ENCODE measurements at regions not wholly inside any gene's neighbourhood (a gene's known extent, or its start where the extent isn't known, plus 50 kb on each side); places are given as distances from the start of the nearest gene placed in this dataset.

DNA sequence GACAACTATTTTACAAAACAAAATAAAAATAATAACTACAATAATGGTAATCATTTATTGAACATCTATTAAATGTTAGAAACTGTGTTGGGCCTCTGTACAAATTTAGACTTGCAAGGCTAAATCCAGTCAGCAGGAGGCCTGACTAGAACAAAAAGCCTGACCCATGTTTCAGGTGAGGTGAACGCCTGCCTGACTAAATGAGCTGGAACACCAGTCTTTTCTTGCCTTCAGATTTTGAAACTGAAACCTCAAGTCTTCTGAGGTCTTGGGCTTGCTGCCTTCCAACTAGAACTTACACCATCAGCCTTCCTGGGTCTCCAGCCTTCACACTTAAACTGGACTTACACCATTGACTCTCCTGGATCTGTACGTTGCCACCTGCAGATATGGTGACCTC lies 706.9 kb downstream of the TBL1XR1 start:
- in situ Hi-C loops (cut with MboI; ENCODE audit: low pct_unique_long_range_greater_than_20kb, low sequenced_read_pairs, unreplicated experiment): no loop called here
- no peak for DNase-seq (ENCODE audit: low spot score)
- no peak for TF ChIP-seq CTCF (IDR thresholded peaks at IDR 0.05; ENCODE audit: extremely low read depth, insufficient read depth, missing control alignments)

DNA sequence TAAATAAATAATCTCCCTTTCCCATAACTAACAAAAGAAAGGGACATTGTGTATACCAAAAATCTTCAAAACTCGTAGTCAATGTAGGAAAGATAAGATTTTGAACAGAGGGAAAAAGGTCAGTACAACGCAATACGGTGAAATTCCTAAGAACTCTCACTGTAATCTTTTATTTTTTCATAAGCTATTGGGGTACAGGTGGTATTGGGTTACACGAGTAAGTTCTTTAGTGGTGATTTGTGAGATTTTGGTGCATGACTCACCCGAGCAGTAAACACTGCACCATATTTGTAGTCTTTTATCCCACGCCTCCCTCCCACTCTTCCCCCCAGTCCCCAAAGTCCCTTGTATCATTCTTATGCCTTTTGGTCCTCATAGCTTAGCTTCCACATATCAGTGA lies 718.0 kb downstream of the TBL1XR1 start:
- in situ Hi-C loops (cut with MboI; ENCODE audit: low pct_unique_long_range_greater_than_20kb, low sequenced_read_pairs, unreplicated experiment): no loop called here
- DNase-seq (ENCODE audit: low spot score): no peak
- TF ChIP-seq CTCF (IDR thresholded peaks at IDR 0.05; ENCODE audit: extremely low read depth, insufficient read depth, missing control alignments): no peak

GRCh38 chr3:176469694-176470205 lies 727.5 kb downstream of the TBL1XR1 start:
- DNase-seq (ENCODE audit: low spot score): no peak
- TF ChIP-seq CTCF (IDR thresholded peaks at IDR 0.05; ENCODE audit: extremely low read depth, insufficient read depth, missing control alignments): no peak
- in situ Hi-C loops (cut with MboI; ENCODE audit: low pct_unique_long_range_greater_than_20kb, low sequenced_read_pairs, unreplicated experiment): no loop called here

DNA sequence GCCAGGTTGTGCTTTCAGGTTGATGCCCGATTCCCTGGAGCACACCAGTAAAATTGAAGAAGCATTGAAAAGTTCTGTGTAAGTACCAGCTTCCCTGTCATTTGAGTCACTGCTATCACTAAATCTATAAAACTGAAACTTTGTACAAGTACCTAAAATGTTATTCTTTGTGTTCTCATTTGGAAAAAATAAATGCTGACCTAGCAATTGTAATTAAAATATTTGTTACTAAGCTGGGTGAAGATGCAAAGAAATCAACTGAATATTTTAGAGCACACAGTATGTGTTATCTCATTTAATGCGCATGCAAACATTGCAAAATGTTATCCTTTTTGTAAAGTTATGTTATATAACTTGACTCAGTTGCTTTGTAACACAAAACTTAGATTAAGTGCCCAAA lies 733.7 kb downstream of the TBL1XR1 start:
- in situ Hi-C loops (cut with MboI; ENCODE audit: low pct_unique_long_range_greater_than_20kb, low sequenced_read_pairs, unreplicated experiment): no loop called here
- no peak for TF ChIP-seq CTCF (IDR thresholded peaks at IDR 0.05; ENCODE audit: extremely low read depth, insufficient read depth, missing control alignments)
- DNase-seq (ENCODE audit: low spot score): no peak

GRCh38 chr3:176447369-176447768 lies 749.9 kb downstream of the TBL1XR1 start:
- no peak for DNase-seq (ENCODE audit: low spot score)
- TF ChIP-seq CTCF (IDR thresholded peaks at IDR 0.05; ENCODE audit: extremely low read depth, insufficient read depth, missing control alignments): no peak
- in situ Hi-C loops (cut with MboI; ENCODE audit: low pct_unique_long_range_greater_than_20kb, low sequenced_read_pairs, unreplicated experiment): no loop called here

GRCh38 chr3:176442326-176442725 lies 755.0 kb downstream of the TBL1XR1 start:
- in situ Hi-C loops (cut with MboI; ENCODE audit: low pct_unique_long_range_greater_than_20kb, low sequenced_read_pairs, unreplicated experiment): no loop called here
- no peak for DNase-seq (ENCODE audit: low spot score)
- TF ChIP-seq CTCF (IDR thresholded peaks at IDR 0.05; ENCODE audit: extremely low read depth, insufficient read depth, missing control alignments): no peak

DNA sequence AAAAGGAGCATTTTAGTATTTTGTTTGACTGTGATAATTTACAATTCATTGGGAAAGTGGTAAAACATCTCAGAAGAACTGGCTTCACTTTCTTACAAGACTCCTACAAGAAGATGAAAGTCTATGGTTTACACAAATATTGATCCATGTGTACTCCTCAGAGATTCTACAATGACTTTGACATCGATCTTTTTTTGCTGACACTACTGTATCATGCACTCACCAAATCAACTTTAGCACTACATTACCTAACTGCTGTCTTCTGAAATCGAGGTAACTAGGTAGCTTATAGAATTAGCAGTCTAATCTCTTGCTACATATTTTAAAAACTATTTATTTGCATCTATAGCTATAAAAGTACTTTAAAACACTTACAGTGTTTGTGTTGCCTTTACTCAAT lies 757.6 kb downstream of the TBL1XR1 start:
- TF ChIP-seq CTCF (IDR thresholded peaks at IDR 0.05; ENCODE audit: extremely low read depth, insufficient read depth, missing control alignments): no peak
- DNase-seq (ENCODE audit: low spot score): no peak
- in situ Hi-C loops (cut with MboI; ENCODE audit: low pct_unique_long_range_greater_than_20kb, low sequenced_read_pairs, unreplicated experiment): no loop called here

All from GM13977 (cell line).